GM18499 (cell line): ENCODE measurements at regions not wholly inside any gene's neighbourhood (a gene's known extent, or its start where the extent isn't known, plus 50 kb on each side); places are given as distances from the start of the nearest gene placed in this dataset.
"Not testable (repeated sequence)": the region's sequence is repeated elsewhere in the genome, so short reads cannot be mapped to it uniquely, and the experiment has no call there.

Experiments
- ATAC-seq: cut with Tn5 transposase; IDR thresholded peaks from one replicate; pipeline ENCODE4 v1.9.1; 2021; ENCODE audit warnings: moderate number of reproducible peaks; ENCODE audit not compliant: insufficient read depth, unreplicated experiment

DNA sequence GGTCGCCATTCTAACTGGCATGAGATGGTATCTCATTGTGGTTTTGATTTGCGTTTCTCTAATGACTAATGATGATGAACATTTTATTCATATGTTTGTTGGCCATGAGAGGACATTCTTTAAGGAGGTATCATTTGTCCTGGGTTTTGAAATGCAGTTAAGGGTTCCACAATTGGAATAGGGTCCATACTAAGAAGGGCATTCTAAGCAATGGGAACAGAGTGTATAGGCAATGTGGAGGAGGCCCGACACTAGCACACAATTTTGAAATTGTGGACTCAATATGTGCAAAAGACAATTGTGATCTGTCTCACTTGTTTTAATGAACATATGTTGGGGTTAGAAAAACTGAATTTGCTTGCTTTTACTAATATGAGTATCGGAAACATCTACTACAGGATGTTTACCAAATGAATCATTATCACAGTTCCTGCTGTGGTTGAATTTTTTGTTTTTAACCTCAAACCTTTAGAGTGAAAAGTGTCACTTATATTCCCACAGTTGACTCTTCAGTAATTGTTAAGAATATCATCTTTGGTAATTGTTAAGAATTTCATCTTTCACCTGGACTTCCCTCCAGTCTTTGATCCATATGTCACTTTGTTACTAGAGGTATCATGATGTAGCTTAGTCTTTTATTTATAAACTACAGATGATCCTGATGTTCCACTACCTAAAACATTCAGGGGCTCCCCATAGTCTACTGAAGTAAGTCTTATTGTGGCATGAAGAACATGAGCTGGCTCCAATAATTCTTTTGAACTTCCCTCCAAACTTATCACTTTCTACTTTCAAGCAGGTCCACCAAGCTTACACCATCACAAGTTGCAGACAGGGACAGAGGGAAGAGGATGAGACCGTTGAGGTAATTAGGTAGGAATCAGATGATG, 109.7 kb upstream of the KLF12 start:
- no peak for ATAC-seq

GRCh38 chr13:74241343-74241742, 107.1 kb upstream of the KLF12 start:
- not testable (repeated sequence) for ATAC-seq

GRCh38 chr13:74230984-74231501, 96.8 kb upstream of the KLF12 start:
- ATAC-seq: no peak

DNA sequence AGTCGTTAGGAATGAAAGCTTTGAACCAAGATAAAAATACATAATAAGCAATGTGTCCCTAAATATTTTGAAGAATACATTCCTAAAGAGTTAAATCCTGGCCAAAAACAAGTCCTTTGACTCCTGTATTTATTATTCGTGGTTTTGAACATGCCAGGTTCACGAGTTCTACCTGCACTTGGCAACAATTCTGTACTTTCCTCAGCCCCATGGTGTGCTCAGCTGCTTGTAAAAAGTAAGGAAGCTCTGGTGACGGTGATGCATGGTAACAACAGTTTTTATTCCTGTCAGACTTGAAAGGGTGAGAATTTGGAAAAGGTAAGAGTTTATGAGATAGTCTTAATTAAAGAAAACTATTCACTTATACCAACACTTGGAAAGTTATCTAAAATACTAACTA, 95.0 kb upstream of the KLF12 start:
- ATAC-seq: no peak

GRCh38 chr13:74227476-74228158, 93.4 kb upstream of the KLF12 start:
- ATAC-seq: no peak

DNA sequence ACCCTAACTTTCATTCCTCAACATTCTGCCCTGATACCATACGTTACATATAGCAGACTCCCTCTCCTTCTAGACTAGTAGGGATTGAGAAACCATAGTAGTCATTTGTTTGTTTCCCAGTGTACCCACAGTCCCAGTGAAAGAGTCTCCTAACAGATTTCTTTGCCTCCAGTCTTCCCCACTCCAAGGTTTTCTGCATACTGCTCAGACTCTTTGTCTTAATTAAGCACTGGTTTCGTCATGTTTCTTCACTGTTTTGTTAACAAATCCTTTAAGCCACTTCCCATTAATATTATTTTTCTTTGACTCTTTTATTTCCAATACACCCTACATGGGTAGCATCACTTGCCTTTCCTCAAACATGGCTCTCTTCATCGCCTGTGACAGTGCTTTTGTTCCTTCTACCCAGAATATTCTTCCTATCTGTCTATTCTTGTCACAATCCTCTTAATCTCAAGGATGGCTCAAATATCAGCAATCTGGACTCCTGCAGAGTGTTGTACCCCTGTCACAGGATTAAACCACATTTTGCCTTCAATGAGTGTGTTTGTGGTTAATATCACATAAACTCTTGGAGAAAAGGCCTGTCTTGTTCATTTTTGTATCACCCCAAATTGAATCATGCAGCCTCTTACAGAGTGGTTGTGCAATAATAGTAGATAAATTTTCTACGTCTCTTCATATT, 92.7 kb upstream of the KLF12 start:
- no peak for ATAC-seq

DNA sequence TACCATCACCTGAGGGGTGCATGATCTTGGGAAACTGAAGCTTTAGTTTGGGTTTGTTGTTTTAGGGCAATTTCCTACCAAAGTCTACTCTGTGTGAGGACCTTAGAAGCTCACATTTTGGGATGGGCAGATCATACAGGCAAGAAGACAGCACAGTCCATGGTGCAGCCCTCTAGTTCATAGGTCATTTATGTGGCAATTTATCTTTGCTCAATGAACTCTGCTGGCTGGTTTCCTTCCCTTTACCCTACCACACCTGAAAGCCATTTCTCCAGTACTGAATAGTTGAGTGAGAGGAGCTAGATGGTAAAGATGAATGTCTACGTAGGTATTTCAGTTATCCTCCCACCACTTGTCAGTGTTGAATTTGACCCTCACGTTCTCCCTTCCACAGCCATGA, 87.5 kb upstream of the KLF12 start:
- ATAC-seq: no peak

DNA sequence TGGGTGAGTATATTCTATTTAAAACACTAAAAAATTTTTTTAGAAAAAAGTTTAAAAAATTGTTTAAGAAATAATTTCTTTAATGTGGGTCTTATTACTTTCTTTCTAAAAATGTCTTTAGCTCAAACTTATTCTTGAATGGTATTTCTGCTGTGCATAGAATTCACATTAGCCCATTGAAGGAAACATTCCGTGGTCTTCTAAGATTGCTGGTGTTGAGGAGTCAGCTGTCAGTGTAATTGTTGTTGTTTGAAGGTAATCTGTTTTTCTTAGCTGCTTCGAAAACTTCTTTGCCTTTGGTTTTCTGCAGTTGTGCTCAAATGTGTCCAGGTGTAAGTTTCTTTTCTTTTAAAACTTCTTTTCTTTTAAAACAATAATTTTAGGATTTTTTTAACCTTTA, 85.4 kb upstream of the KLF12 start:
- ATAC-seq: no peak

DNA sequence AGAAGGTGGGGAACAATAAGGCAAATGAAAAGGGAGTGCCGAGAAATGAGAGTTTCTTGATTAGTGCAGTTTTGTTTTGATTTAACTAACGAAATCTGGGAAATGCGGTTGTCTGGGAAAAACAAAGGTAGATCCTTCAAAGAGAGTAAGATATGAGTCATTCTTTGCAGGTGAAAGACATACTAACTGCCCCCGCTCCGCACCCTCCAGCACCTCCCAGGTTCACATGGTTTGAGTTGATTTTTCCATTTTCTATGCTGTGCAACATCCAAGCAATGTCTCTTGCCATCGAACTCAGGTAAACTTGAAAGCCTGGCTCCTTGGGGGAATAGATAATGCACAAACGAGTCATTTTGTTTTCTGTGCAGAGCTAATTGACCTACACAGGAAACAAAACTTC, 84.1 kb upstream of the KLF12 start:
- no peak for ATAC-seq

DNA sequence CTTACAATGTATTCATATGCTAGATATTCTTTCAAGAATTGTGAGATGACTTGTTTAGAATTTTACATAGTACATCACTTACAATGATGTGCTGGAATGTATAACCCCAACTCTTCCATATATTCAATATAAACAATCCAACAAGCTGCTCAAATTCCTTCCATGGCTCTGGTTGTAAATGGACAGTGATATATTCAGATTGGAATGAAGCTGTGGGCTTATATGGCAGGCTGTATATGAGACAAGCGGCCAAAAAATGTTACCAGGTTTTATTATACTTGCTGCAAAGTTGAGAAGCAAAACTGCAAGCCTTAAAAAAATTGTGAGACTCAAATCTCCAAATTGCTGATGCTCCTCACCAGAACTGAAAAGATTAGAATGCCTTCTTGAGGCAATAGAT, 83.6 kb upstream of the KLF12 start:
- no peak for ATAC-seq

DNA sequence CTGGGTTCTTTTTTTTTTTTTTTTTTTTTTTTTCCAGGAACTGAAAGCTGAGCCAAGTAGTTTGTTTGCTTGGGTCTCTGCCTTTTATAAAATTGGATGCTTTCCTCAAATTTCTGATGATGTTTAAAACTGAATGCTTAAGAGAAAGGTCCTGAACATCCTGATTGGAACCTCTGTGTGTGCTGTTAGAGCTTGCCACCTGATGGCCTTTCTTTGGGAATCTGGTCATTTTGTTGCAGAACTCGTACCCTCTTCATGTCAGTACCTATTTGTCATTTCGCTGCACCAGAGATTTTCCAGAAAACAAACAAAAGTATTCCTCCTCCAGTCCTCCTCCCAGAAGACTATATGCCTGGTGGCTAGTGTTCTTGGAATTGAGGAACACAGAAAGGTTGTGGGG, 81.2 kb upstream of the KLF12 start:
- ATAC-seq: no peak

DNA sequence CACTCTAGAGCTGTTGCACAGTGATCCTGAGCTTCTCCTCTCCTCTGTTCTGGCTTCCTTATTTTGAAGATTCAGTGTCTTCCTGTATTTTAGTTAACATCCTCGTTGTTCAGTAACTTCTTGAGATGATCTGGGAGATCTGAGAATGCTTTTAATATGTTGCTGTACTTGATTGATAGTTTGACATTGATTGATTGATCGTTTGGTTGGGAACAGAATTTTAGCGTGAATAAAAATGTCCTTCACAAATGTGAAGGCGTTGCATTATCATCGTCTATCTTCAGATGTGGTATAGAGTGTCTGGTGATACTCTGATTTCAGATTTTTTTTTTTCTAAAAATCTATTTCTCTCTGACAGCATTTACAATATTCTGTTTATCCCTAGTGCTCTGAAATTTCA, 80.1 kb upstream of the KLF12 start:
- ATAC-seq: no peak

DNA sequence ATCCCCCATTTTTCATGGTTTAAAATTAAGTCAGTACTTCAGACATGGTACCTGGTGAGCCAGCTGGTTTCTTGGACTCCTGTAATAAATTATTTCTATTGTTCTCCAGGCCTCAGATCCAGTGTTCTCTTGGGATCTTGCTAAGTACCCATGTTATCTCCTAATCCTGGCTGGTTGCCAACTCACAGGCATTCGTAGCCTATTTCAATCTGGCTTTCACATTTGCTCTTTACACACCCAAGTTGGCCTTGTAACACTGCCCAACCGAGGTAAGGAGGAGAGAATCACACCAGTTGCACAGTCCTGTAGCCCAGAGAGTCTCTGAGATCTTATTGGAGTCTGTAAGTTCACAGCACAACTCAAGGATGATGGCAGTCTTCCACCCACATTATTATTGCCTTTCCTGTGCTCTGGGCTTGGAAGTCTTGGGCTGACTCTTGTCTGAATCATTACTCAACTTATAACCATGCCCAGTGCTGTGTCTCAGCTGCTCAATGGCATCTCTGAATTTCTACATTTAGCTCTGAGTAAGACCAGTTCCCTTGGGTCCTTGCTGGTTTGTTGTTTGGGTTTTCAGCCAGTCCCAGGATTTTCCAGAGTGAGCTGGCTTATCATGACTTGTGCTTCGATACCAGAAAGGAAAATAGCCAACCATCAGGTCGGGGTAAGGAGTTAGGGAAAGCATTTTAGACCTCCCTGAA, 76.6 kb upstream of the KLF12 start:
- ATAC-seq: no peak

DNA sequence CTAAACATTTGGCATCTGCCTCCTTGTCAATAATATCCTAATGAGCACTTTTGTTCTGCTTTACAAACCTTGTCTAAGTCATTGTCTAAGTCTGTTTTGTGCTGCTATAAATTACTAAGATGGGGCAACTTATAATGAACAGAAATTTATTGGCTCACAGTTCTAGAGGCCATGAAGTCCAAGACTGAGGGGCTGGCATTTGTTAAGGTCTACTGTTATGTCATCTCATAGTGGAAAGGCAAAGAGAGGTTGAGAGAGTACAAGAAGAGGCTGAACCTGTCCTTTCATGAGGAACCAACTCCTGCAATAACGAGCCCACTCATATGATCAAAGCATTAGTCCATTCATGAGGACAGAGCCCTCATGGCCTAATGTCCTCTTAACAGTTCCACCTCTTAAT, 72.7 kb upstream of the KLF12 start:
- ATAC-seq: no peak

DNA sequence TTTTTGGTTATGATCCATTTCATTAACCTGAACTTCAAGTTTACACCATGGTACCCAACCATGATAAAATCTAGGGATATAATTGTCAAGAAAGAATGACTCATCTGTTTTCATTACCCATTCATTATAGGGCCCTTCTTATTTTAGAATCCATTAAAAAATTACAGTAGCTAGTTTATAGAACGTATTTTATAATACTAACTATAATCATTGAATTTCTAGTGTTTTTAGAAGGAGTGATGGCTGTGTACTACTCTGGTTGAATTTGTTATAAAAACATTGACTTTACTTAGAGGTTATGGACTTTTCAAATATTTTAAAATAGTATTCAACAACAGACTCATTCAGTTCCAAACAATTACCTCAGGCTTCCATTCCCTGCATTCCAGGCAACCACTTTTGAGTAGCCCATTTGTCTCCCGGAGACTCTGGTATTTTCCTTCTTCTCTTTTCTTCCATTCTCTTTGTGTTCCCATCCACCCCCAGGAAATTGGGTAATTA, 71.9 kb upstream of the KLF12 start:
- ATAC-seq: no peak

- ATAC-seq: no peak
Measured at GRCh38 chr13:74205313-74205690, 71.1 kb upstream of the KLF12 start.

DNA sequence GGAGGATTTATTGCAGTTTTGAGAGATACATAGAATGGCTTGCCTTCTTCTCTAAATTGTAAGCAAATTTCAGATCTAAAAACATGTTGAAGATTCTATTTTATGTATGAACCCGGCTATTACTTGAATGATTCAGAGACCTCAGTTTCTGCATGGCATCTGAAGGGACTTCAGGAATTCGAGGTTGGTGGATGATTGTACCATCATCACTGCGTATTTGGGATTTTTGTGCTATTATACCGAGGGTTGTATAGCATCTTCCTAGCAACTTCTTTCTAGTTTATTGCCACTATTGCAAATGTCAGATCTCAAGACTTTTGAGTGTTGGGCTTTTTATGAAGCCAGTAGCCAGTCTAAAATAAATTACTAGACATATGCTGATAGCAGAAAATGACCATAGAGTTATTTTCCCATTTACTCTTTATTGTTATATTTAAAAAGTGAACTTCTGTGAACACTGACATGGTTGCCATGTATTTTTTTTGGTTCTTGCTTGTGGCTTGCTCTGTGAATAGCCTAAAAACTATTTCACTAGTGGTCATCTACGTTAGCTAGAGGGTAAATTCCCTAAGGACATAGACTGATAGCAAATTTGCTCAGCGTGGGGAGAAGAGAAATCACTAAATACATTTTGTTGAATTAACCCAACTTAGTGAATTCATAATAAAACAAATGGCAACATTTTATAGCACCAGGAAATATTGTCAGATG, 70.6 kb upstream of the KLF12 start:
- no peak for ATAC-seq

GRCh38 chr13:74203576-74203975, 69.4 kb upstream of the KLF12 start:
- no peak for ATAC-seq

- no peak for ATAC-seq
Measured at GRCh38 chr13:74202129-74202813, 68.1 kb upstream of the KLF12 start.
